ENCODE measurements at regions not wholly inside any gene's neighbourhood (a gene's known extent, or its start where the extent isn't known, plus 50 kb on each side); places are given as distances from the start of the nearest gene placed in this dataset.
A peak's percentile ranks its signal among the peaks of the same experiment; 100 is the strongest.
"Not testable (repeated sequence)": the region's sequence is repeated elsewhere in the genome, so short reads cannot be mapped to it uniquely, and the experiment has no call there.

GRCh38 chr7:35866186-35866585, 65.3 kb downstream of the SEPTIN7 start:
- Histone ChIP-seq H3K27me3 (no peaks in the 10 kb centered on the region), H3K4me1 (peaks cover 0 to 38% (median 17%) of the 10 kb centered on the region in 4 donors), H3K27ac (no peak overlapping the region), H3K9me3 (no peaks in the 10 kb centered on the region), H3K4me3 (no peak overlapping the region), H3K36me3 (peaks cover 5 to 35% (median 31%) of the 10 kb centered on the region in 4 donors)
- no peak for TF ChIP-seq CTCF (IDR thresholded peaks at IDR 0.05)
- TF ChIP-seq EP300 (IDR thresholded peaks at IDR 0.05) = no peak
- TF ChIP-seq POLR2AphosphoS5 (IDR thresholded peaks at IDR 0.05) = no peak
- TF ChIP-seq POLR2A (IDR thresholded peaks at IDR 0.05) = no peak
- WGBS, 5 donors = 14 to 38% (median 25%) methylated on average over 1 of the region's 1 CpG
- intact Hi-C loops (cut with DNase I; ENCODE audit: low total_unique reads) = no loop called here
- no peak for DNase-seq

- H3K27me3 ChIP-seq; DNase-seq; H3K9me3 ChIP-seq; H3K4me3 ChIP-seq; H3K27ac ChIP-seq; intact Hi-C loops (cut with DNase I; ENCODE audit: low total_unique reads): not testable (repeated sequence)
- H3K4me1 ChIP-seq = peaks cover 0 to 47% (median 23%) of the 10 kb centered on the region in 4 donors
- 48 to 58% (median 52%) methylated on average over 1 of the region's 1 CpG for WGBS, 5 donors
- peaks cover 5 to 34% (median 31%) of the 10 kb centered on the region in 4 donors for H3K36me3 ChIP-seq
Observed at GRCh38 chr7:35869117-35869516, 68.3 kb downstream of the SEPTIN7 start.

GRCh38 chr7:35869810-35870209, 69.0 kb downstream of the SEPTIN7 start:
- no peak overlapping the region for H3K27ac ChIP-seq
- no peak overlapping the region for H3K4me3 ChIP-seq
- H3K27me3 ChIP-seq = no peaks in the 10 kb centered on the region
- H3K36me3 ChIP-seq = peaks cover 5 to 32% (median 25%) of the 10 kb centered on the region in 4 donors
- WGBS, 5 donors = 83 to 91% (median 85%) methylated on average over 5 of the region's 5 CpGs
- no peaks in the 10 kb centered on the region for H3K9me3 ChIP-seq
- peak in 1 of 2 donors; percentile 11 for DNase-seq
- TF ChIP-seq POLR2AphosphoS5 (IDR thresholded peaks at IDR 0.05) = no peak
- TF ChIP-seq EP300 (IDR thresholded peaks at IDR 0.05) = no peak
- TF ChIP-seq POLR2A (IDR thresholded peaks at IDR 0.05) = no peak
- TF ChIP-seq CTCF (IDR thresholded peaks at IDR 0.05) = no peak
- H3K4me1 ChIP-seq = peaks cover 0 to 47% (median 25%) of the 10 kb centered on the region in 4 donors
- intact Hi-C loops (cut with DNase I; ENCODE audit: low total_unique reads) = no loop called here

- Histone ChIP-seq H3K27me3 (no peaks in the 10 kb centered on the region), H3K4me1 (peaks cover 0 to 40% (median 16%) of the 10 kb centered on the region in 4 donors), H3K36me3 (peaks cover 0 to 22% (median 18%) of the 10 kb centered on the region in 4 donors), H3K9me3 (no peaks in the 10 kb centered on the region), H3K27ac (no peak overlapping the region), H3K4me3 (no peak overlapping the region)
- intact Hi-C loops (cut with DNase I; ENCODE audit: low total_unique reads) = no loop called here
- DNase-seq = no peak
- TF ChIP-seq EP300 (IDR thresholded peaks at IDR 0.05) (no peak), POLR2AphosphoS5 (IDR thresholded peaks at IDR 0.05) (no peak), POLR2A (IDR thresholded peaks at IDR 0.05) (no peak), CTCF (IDR thresholded peaks at IDR 0.05) (no peak)
Observed at GRCh38 chr7:35871856-35872255, 71.0 kb downstream of the SEPTIN7 start.

GRCh38 chr7:35874886-35875285, 74.0 kb downstream of the SEPTIN7 start:
- no peaks in the 10 kb centered on the region for H3K27me3 ChIP-seq
- 36 to 55% (median 48%) methylated on average over 1 of the region's 1 CpG for WGBS, 5 donors
- TF ChIP-seq EP300 (IDR thresholded peaks at IDR 0.05) = no peak
- TF ChIP-seq POLR2A (IDR thresholded peaks at IDR 0.05) = no peak
- no peak for TF ChIP-seq POLR2AphosphoS5 (IDR thresholded peaks at IDR 0.05)
- no peak for TF ChIP-seq CTCF (IDR thresholded peaks at IDR 0.05)
- peaks cover 0 to 14% (median 6%) of the 10 kb centered on the region in 4 donors for H3K36me3 ChIP-seq
- no peak for DNase-seq
- peaks cover 0 to 40% (median 10%) of the 10 kb centered on the region in 4 donors for H3K4me1 ChIP-seq
- no peaks in the 10 kb centered on the region for H3K9me3 ChIP-seq
- intact Hi-C loops (cut with DNase I; ENCODE audit: low total_unique reads) = no loop called here
- no peak overlapping the region for H3K27ac ChIP-seq
- H3K4me3 ChIP-seq = no peak overlapping the region

Data from stomach (tissue), 8 donors.